GM12874 (cell line): ENCODE measurements at regions not wholly inside any gene's neighbourhood (a gene's known extent, or its start where the extent isn't known, plus 50 kb on each side); places are given as distances from the start of the nearest gene placed in this dataset.

ENCODE experiments used
- TF ChIP-seq, protein P1 (sequence below): IDR thresholded peaks from 2 replicates; pipeline ENCODE4 v1.5.1; 2011; ENCODE audit warnings: low read depth, mild to moderate bottlenecking, control low read depth, low read length, moderate library complexity; ENCODE audit not compliant: insufficient read depth

DNA sequence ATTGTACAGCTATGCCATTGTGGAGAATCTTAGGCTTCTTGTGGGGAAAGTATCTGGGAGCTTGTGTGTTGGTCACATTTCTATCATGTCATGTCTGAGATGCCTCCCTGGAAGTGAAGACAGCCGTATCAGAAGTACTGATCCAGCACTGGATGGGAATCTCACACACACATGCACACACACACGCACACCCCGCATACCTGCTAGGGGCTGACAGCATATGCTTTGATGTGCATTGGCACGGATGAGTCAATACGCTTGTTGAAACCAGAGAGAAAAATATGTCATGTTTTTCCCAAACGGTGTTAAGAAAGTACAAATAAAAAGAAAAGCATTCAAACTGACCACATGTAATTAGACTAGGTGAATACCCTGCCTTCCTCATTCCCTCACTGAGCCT lies 260.8 kb downstream of the KTN1 start:
- TF ChIP-seq, protein P1, sequence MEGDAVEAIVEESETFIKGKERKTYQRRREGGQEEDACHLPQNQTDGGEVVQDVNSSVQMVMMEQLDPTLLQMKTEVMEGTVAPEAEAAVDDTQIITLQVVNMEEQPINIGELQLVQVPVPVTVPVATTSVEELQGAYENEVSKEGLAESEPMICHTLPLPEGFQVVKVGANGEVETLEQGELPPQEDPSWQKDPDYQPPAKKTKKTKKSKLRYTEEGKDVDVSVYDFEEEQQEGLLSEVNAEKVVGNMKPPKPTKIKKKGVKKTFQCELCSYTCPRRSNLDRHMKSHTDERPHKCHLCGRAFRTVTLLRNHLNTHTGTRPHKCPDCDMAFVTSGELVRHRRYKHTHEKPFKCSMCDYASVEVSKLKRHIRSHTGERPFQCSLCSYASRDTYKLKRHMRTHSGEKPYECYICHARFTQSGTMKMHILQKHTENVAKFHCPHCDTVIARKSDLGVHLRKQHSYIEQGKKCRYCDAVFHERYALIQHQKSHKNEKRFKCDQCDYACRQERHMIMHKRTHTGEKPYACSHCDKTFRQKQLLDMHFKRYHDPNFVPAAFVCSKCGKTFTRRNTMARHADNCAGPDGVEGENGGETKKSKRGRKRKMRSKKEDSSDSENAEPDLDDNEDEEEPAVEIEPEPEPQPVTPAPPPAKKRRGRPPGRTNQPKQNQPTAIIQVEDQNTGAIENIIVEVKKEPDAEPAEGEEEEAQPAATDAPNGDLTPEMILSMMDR: no peak

DNA sequence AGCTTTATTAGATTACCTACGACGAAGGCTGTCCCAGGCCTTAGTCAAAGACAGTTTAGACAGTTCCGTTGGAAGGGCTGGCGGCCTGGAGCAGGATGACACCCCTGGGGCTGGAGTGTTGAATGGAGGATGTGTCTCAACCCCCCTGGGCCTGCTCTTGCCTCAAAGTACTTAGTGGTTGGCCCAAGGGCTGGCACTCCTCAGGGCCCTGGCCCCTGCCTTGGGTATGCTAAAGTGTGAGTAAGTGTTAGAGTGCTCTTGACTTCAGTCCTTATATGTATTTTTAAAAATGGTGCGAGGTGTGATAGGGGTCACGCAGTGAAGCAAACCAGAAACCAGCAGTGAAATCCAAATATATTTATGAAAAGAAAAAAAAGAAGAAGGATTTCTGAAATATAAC lies 261.6 kb downstream of the KTN1 start:
- TF ChIP-seq, protein P1: no peak

DNA sequence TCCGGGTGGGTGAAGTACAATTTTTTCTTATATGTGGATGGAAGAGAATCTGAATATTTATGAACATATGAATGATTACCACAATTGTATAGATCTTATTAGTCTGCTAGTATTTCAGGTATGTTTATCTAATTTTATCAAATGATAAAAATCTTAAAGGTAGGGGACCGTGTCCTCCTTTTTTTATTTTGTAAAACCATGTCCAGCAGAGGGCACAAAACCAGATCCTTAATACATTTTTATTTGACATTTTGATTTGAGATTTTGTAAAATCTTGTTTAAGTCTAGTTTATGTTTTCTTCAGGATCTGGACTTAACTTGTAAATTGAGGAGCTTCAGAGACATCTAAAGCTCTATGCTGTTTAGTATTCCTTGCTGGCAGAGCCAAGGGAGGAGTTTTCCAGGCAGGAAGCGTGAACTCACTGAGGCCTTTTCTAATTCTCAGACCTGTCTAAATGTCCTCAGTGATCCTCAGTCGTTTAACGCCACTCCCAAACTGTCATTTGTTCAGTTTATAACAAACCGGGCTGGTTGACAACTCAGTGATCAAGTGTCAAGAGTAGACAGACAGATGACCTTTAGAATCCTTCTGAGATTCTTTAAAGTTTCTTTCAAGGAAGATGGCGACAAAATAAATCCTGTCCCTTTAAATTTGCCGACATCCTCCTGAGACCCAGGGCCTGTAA lies 263.9 kb downstream of the KTN1 start:
- TF ChIP-seq, protein P1: no peak

DNA sequence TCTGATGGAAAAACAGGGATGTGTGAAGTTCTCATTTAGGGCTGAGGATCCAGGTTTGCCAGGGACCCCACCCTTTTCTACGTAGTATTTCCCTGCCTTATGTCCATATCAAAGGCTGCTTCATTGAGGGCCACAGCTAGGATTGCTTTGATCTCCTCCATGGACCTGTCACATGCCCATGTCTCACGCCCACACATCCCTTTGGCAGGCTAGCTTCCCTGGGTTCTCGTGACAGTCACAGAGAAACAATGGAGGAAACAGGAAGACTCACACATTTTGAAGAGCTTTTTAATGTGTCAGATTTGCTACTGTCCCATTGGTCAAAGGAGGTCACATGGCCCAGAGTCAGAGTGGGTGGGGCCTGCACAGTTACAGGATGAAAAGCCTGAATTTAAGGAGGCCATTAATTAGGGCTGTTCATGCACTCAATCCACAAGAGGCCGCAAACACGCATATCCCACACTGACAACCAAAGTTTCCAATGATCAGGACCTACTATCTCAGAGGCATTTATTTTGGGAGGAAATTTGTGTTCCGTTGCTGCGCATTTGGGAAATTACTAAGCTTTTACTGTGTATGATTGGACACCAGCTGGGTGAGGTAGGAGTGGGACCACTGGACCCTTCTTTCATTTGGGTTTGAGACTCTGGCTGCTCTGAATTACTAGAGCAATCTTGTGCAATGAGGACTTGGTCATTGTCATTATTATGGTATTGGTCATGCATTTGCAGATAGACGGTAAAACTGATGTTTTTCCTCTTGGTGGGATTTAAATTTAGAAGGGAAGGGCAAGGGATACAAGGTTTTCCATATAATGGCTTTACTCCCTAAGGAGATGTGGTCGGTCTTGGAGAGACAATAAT lies 266.2 kb downstream of the KTN1 start:
- TF ChIP-seq, protein P1: no peak

DNA sequence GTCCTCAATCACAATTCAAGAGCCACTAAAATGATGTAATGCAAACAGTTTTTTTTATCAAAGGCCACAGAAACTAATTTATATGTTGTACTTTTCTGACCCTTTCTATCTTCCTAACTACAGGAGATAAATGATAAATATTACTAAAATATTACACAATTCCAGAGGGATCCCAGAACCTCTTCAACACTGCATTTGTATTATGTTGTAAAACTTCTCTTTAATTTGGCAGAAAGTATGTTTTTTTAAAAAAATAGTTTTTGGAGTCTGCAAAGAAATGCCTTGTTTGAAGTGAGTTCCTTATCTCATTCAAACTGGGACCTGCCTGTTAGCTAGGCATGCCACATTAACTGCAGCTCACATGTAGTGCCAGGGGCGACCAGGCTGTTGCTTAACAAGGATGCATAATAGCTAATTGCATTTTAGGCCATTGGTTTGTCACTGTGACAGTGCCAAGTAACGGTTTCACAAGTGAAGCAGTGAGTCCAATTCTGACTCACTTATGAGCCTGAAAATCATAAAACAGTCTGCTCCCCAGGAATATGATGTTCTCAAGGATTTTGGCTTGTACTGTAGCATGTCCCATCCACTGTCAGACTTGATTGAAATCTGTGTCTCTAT lies 266.9 kb downstream of the KTN1 start:
- TF ChIP-seq, protein P1: no peak

DNA sequence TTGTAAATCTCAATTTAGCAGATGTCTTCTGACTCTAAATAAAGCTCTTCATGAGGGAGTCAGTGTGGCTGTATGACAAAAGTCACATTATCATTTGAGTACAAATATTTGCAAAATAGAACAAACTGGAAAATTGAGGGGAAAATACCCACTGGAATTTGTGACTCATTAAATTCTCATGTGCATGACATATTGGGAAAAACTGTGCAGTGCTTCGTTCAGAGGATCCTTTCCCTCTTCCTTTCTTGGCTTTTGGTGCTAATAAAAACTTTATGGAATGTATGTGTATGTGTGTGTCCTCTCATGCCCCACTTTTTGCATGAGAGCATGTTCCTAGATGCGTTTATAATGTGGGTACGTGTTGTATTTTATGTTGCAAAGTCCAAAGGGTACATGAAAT lies 267.8 kb downstream of the KTN1 start:
- TF ChIP-seq, protein P1: no peak

DNA sequence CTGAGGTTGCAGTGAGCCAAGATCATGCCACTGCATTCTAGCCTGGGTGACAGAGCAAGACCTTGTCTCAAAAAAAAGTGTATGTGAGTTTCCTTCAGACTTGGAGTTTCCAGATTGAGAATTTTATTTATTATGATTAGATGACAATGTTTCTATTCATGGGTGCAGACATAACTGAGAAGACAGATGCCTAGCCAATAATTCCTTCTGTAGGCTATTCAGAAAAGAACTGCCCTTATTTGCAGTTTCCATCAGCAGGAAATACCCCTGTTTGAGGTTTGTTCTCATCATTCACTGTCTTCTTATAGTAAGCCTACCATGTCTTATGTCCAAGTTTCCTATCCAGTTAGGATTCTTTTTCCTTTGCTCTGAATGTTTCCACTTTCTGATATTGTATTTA lies 269.0 kb downstream of the KTN1 start:
- TF ChIP-seq, protein P1: no peak
